H7 (cell line): ENCODE measurements at regions not wholly inside any gene's neighbourhood (a gene's known extent, or its start where the extent isn't known, plus 50 kb on each side); places are given as distances from the start of the nearest gene placed in this dataset.
A peak's percentile ranks its signal among the peaks of the same experiment; 100 is the strongest.

Experiments used
- DNase-seq: peaks from one replicate; pipeline ENCODE4 v3.0.0; 2012
- H3K27me3 ChIP-seq: 2 replicates; pipeline ENCODE4 v1.6.0; 2011; ENCODE audit warnings: mild to moderate bottlenecking, low read length; ENCODE audit not compliant: control insufficient read depth, insufficient read depth
- H3K36me3 ChIP-seq: replicated peaks from 2 replicates; pipeline ENCODE4 v1.5.1; 2011; ENCODE audit warnings: low read length; ENCODE audit not compliant: control insufficient read depth, insufficient read depth
- H3K4me3 ChIP-seq: 2 replicates; pipeline ENCODE4 v1.5.1; 2011; ENCODE audit warnings: low read depth, mild to moderate bottlenecking, control low read depth, low read length, moderate library complexity; ENCODE audit not compliant: insufficient read depth

DNA sequence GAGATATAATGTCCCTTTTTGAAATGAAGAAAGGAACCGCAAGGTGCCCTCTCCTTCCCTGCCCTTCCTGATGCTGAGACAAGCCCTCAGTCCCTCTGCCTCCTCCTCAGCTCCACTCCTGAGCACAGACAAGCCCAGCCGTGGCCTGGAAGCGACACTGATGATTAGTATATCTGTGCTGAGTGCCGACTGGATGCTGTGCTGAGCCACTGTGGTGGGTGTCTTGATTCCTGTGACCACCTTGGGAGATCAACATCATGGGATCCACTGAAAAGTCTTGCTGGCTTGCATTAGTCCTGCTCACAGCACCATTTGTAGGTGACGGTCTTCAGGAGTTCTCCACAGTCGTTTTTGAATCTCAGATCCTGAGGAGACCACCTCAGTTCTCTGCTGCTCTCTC lies 59.5 kb upstream of the HGFAC start:
- Histone ChIP-seq H3K4me3 (no peak overlapping the region), H3K27me3 (no peaks in the 10 kb centered on the region), H3K36me3 (no peaks in the 10 kb centered on the region)
- no peak for DNase-seq

- Histone ChIP-seq H3K36me3 (no peaks in the 10 kb centered on the region), H3K27me3 (no peaks in the 10 kb centered on the region), H3K4me3 (no peak overlapping the region)
- peak; percentile 27 for DNase-seq
Observed at GRCh38 chr4:3384391-3384770, 57.4 kb upstream of the HGFAC start.

GRCh38 chr4:3384771-3385710 lies 56.7 kb upstream of the HGFAC start:
- H3K36me3 ChIP-seq: no peaks in the 10 kb centered on the region
- no peaks in the 10 kb centered on the region for H3K27me3 ChIP-seq
- DNase-seq: peak; percentile 54
- no peak overlapping the region for H3K4me3 ChIP-seq

- DNase-seq: peak; percentile 48
- Histone ChIP-seq H3K27me3 (no peaks in the 10 kb centered on the region), H3K36me3 (no peaks in the 10 kb centered on the region), H3K4me3 (no peak overlapping the region)
Observed at GRCh38 chr4:3385711-3386420, 55.9 kb upstream of the HGFAC start.

DNA sequence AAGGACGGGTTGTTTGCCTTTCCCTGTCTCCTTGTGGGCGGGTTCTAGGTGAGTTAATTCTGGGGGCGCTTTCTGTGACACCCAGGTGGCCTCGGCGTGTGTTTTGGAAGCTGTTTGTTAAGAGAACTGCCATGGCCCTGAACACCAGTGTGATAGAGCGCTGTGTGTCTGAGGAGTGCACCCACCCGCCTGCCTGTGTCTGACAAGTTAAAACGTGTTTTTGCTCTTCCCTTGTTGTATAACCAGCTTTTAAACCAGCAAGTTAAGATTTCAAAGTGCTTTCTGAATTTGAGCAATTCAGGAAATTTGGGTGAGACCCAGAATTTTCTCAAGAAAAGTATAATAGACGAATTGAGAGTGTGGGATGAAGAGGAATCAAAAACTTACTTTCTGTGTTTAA lies 55.2 kb upstream of the HGFAC start:
- no peak overlapping the region for H3K4me3 ChIP-seq
- H3K36me3 ChIP-seq: no peaks in the 10 kb centered on the region
- H3K27me3 ChIP-seq: no peaks in the 10 kb centered on the region
- peak; percentile 24 for DNase-seq

GRCh38 chr4:3387154-3387942 lies 54.4 kb upstream of the HGFAC start:
- no peaks in the 10 kb centered on the region for H3K27me3 ChIP-seq
- H3K4me3 ChIP-seq: no peak overlapping the region
- peak; percentile 66 for DNase-seq
- no peaks in the 10 kb centered on the region for H3K36me3 ChIP-seq

DNA sequence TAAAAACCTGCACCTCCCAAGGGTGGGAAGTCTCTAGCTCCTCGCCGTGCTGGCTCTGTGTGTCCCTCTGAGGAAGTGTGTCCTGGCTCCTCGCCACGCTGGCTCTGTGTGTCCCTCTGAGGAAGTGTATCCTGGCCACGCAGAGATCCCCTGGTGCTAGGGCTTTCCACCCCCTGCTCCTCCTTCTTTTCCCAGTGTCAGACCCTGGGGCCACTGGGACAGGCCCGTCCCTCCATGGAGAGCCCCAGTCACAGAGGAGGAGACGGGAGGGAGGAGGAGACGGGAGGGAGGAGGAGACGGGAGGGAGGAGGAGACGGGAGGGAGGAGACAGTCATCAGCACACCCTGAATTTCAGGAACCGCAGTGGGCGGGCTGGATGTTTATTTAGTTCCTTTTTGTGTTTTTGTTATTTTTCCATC lies 53.8 kb upstream of the HGFAC start:
- peak; percentile 81 for DNase-seq
- Histone ChIP-seq H3K36me3 (no peaks in the 10 kb centered on the region), H3K27me3 (no peaks in the 10 kb centered on the region), H3K4me3 (no peak overlapping the region)

- peak; percentile 82 for DNase-seq
Observed at GRCh38 chr4:3388471-3389232, 53.1 kb upstream of the HGFAC start.

DNA sequence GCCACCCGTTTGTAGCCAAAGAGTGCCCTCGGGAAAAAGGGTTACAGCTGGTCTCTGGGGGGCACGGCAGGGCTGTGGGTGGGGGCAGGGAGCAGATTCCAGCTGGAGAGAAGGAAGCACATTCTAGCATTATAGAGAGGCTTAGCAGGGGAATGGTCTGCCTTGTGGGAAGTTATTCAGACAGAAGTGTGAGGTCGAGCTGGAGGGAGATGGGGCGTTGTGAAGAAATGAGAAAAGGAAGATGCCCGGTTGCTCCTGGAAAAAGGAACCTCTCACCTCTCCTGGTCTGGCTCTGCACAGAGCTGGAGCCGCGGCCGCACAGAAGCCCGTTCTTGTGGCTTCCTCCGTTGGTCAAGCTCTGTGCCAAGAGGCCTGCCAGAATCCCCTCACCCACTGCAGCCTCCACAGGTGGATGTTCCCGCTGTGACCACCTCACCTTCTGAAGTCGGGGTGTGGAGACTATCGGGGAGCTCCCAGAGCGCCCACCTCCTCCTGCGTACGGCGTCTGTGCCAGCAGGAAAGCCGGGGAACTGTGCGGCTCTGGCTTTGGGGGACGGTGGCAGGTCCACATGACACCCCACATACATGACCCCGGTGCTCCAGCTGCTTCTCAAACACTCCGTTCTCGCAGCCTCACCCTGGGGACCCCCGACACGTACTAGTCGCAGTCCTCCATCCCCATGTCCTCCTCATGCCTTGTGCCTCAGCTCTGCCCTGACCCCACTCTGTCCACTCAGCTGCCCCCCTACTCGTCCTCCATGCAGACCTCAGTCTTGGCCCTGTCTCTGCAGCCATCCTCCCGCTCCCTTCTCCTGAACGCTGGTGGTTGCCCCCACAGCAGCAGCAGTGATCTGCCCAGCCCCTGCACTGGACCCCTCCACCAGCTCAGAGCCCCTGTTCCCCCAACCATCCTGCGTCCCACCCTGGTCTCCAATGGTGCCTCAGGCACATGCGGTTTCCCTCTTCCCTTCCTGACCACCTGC lies 52.2 kb upstream of the HGFAC start:
- H3K27me3 ChIP-seq: no peaks in the 10 kb centered on the region
- H3K36me3 ChIP-seq: no peaks in the 10 kb centered on the region
- H3K4me3 ChIP-seq: no peak overlapping the region
- peak; percentile 57 for DNase-seq

More at GRCh38 chr4:3388471-3389232, 53.1 kb upstream of the HGFAC start:
- no peak overlapping the region for H3K4me3 ChIP-seq
- no peaks in the 10 kb centered on the region for H3K36me3 ChIP-seq
- H3K27me3 ChIP-seq: no peaks in the 10 kb centered on the region

GRCh38 chr4:3390288-3390811 lies 51.4 kb upstream of the HGFAC start:
- Histone ChIP-seq H3K27me3 (no peaks in the 10 kb centered on the region), H3K4me3 (no peak overlapping the region), H3K36me3 (no peaks in the 10 kb centered on the region)
- peak; percentile 82 for DNase-seq

DNA sequence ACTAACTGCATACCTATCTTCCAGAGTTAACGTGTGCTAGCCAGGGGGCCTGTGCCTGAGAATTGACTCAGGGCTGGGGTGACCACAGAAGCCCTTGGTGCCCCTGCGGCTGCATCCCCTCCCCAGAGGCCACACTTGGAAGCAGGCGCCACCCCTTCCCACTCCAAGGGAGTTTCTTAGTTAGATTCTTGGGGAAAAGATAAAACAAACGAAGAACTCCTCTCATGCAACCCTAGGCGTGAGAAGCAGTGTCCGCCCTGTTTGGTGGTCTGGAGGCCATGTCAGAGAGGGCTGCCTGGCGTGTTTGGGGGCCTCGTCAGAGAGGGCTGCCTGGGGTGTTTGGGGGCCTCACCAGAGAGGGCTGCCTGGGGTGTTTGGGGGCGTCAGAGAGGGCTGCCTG lies 50.3 kb upstream of the HGFAC start:
- no peaks in the 10 kb centered on the region for H3K36me3 ChIP-seq
- no peak overlapping the region for H3K4me3 ChIP-seq
- peak; percentile 65 for DNase-seq
- no peaks in the 10 kb centered on the region for H3K27me3 ChIP-seq
